ENCODE measurements at regions not wholly inside any gene's neighbourhood (a gene's known extent, or its start where the extent isn't known, plus 50 kb on each side); places are given as distances from the start of the nearest gene placed in this dataset.

GRCh38 chr1:4090976-4091660, 191.0 kb upstream of the C1orf174 start:
- DNase-seq (ENCODE audit: low read depth) = no peak
- no peak overlapping the region for H3K4me3 ChIP-seq (ENCODE audit: low read depth, low read length)
- no peak for TF ChIP-seq CTCF (IDR thresholded peaks at IDR 0.05; ENCODE audit: insufficient read depth, low read depth, low read length, missing control alignments)

GRCh38 chr1:4091996-4092395, 191.9 kb upstream of the C1orf174 start:
- no peak overlapping the region for H3K4me3 ChIP-seq (ENCODE audit: low read depth, low read length)
- TF ChIP-seq CTCF (IDR thresholded peaks at IDR 0.05; ENCODE audit: insufficient read depth, low read depth, low read length, missing control alignments) = no peak
- DNase-seq (ENCODE audit: low read depth) = no peak

GRCh38 chr1:4093856-4094565, 193.9 kb upstream of the C1orf174 start:
- no peak overlapping the region for H3K4me3 ChIP-seq (ENCODE audit: low read depth, low read length)
- TF ChIP-seq CTCF (IDR thresholded peaks at IDR 0.05; ENCODE audit: insufficient read depth, low read depth, low read length, missing control alignments) = no peak
- no peak for DNase-seq (ENCODE audit: low read depth)

GRCh38 chr1:4095433-4095971, 195.4 kb upstream of the C1orf174 start:
- H3K4me3 ChIP-seq (ENCODE audit: low read depth, low read length) = no peak overlapping the region
- TF ChIP-seq CTCF (IDR thresholded peaks at IDR 0.05; ENCODE audit: insufficient read depth, low read depth, low read length, missing control alignments) = no peak
- DNase-seq (ENCODE audit: low read depth) = no peak

GRCh38 chr1:4101459-4102161, 201.5 kb upstream of the C1orf174 start:
- H3K4me3 ChIP-seq (ENCODE audit: low read depth, low read length) = no peak overlapping the region
- no peak for TF ChIP-seq CTCF (IDR thresholded peaks at IDR 0.05; ENCODE audit: insufficient read depth, low read depth, low read length, missing control alignments)
- no peak for DNase-seq (ENCODE audit: low read depth)

- DNase-seq (ENCODE audit: low read depth) = no peak
- no peak overlapping the region for H3K4me3 ChIP-seq (ENCODE audit: low read depth, low read length)
- TF ChIP-seq CTCF (IDR thresholded peaks at IDR 0.05; ENCODE audit: insufficient read depth, low read depth, low read length, missing control alignments) = no peak
Measured at GRCh38 chr1:4105300-4105880, 205.3 kb upstream of the C1orf174 start.

Measured in GM12865 (cell line).